K562 (cell line): ENCODE measurements at regions not wholly inside any gene's neighbourhood (a gene's known extent, or its start where the extent isn't known, plus 50 kb on each side); places are given as distances from the start of the nearest gene placed in this dataset.

Experiments used
- ATF1 ChIP-seq, 2 experiments: fragments of 450-650 bp in 1 of 2; IDR thresholded peaks; 2 replicates each; pipeline ENCODE4 v1.6.1; 2016; ENCODE audit warnings: missing compliant biosample characterization in 1 of 2, missing genetic modification characterization in 1 of 2
- BACH1 ChIP-seq: fragments of 200-800 bp; sonication (Bioruptor generic); IDR thresholded peaks from 2 replicates; pipeline ENCODE4 v1.6.1; 2016; ENCODE audit warnings: missing genetic modification characterization, missing compliant biosample characterization
- BRF1 ChIP-seq: IDR thresholded peaks from 3 replicates; pipeline ENCODE4 v1.6.1; 2011; ENCODE audit warnings: borderline replicate concordance, mild to moderate bottlenecking; ENCODE audit not compliant: insufficient read length; ENCODE audit errors: extremely low read depth
- CBFA2T2 ChIP-seq: fragments of 450-650 bp; conservative IDR thresholded peaks from 2 replicates; pipeline ENCODE4 v1.6.1; 2017; ENCODE audit warnings: mild to moderate bottlenecking
- COPS2 ChIP-seq: fragments of 450-650 bp; conservative IDR thresholded peaks from 2 replicates; pipeline ENCODE4 v1.6.1; 2016; ENCODE audit warnings: mild to moderate bottlenecking, moderate library complexity
- EHMT2 ChIP-seq: fragments of 450-650 bp; IDR thresholded peaks from 2 replicates; pipeline ENCODE4 v1.6.1; 2018; ENCODE audit warnings: antibody characterized with exemption
- FOXK2 ChIP-seq, 2 experiments: fragments of 450-650 bp; IDR thresholded peaks in 1 of 2; conservative IDR thresholded peaks in 1 of 2; 2 replicates each; pipeline ENCODE4 v1.6.1; 2016; ENCODE audit warnings: low read depth in 2 of 2, mild to moderate bottlenecking in 1 of 2
- HDAC8 ChIP-seq: fragments of 450-650 bp; IDR thresholded peaks from 2 replicates; pipeline ENCODE4 v1.6.1; 2016; ENCODE audit warnings: mild to moderate bottlenecking, missing genetic modification characterization, moderate library complexity, missing compliant biosample characterization
- MTA3 ChIP-seq: fragments of 450-650 bp; formaldehyde crosslinking; IDR thresholded peaks from 2 replicates; pipeline ENCODE4 v1.6.1; 2017; ENCODE audit warnings: mild to moderate bottlenecking, borderline replicate concordance
- POLR2H ChIP-seq: IDR thresholded peaks from 2 replicates; pipeline ENCODE4 v1.6.1; 2016; ENCODE audit warnings: missing genetic modification characterization, low read depth, mild to moderate bottlenecking, control low read depth, missing compliant biosample characterization, moderate library complexity
- RBM17 ChIP-seq: fragments of 200-400 bp; formaldehyde crosslinking; IDR thresholded peaks from 2 replicates; pipeline ENCODE4 v1.6.1; 2017; ENCODE audit warnings: low read depth, mild to moderate bottlenecking, low read length, borderline replicate concordance
- TCF3 ChIP-seq: sonication (generic); formaldehyde crosslinking; IDR thresholded peaks from 2 replicates; pipeline ENCODE4 v1.4.0; 2020; ENCODE audit warnings: mild to moderate bottlenecking, missing genetic modification reagents
- ZNF586 ChIP-seq: fragments of 450-650 bp; formaldehyde crosslinking; conservative IDR thresholded peaks from 2 replicates; pipeline ENCODE4 v1.4.0; 2020; ENCODE audit warnings: mild to moderate bottlenecking, moderate library complexity
- ZNF707 ChIP-seq: fragments of 250-450 bp; sonication (Bioruptor Pico); conservative IDR thresholded peaks from 2 replicates; pipeline ENCODE4 v1.8.0; 2022; ENCODE audit warnings: inconsistent platforms, mild to moderate bottlenecking, moderate library complexity
- ZNF717 ChIP-seq: fragments of 250-450 bp; sonication (Bioruptor Pico); IDR thresholded peaks from 2 replicates; pipeline ENCODE4 v1.5.0; 2021
- TF ChIP-seq, protein P1 (sequence below): sonication (generic); formaldehyde crosslinking; IDR thresholded peaks from 2 replicates; pipeline ENCODE4 v1.8.0; 2023; ENCODE audit warnings: mild to moderate bottlenecking, missing genetic modification reagents
- TF ChIP-seq, protein P2 (sequence below), 2 experiments: IDR thresholded peaks; 2 replicates each; pipeline ENCODE4 v1.6.1; 2011; ENCODE audit warnings: borderline replicate concordance in 1 of 2, control low read depth in 1 of 2, low read depth in 1 of 2, low read length in 1 of 2, mild to moderate bottlenecking in 1 of 2, mixed read lengths in 1 of 2, moderate library complexity in 1 of 2; ENCODE audit not compliant: insufficient read depth in 1 of 2, insufficient read length in 1 of 2, poor library complexity in 1 of 2, severe bottlenecking in 1 of 2; ENCODE audit errors: extremely low read depth in 1 of 2

DNA sequence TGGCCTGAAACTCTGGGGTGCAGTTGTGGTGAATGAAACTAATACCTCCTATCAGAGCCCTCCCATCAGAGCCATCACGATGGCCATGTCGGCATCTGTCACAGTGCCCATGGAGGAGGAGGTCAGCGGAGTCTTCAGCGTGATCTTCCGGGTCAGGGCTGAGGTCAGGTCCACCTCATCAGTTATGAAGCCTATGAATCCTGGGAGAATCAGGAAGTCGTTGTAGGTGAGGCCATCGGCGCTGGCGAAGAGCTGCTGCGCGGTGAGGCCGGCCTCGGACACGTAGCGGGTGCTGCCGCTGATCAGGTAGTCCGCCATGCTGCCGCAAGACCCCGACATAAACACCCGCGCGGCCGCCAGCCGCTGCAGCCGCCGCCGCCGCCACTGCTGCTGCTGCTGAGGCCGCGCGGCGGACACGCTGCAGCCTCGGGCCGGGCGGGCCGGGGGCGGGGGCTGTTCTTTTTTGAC is 376.7 kb upstream of the MAOA start (continued):
- TF ChIP-seq MTA3 (no peak), COPS2 (no peak), POLR2H (tag) (no peak), TCF3 (CRISPR knock-in tag) (no peak), ZNF717 (CRISPR knock-in tag) (no peak), BACH1 (tag) (no peak), ZNF586 (CRISPR knock-in tag) (no peak), BRF1 (no peak), CBFA2T2 (no peak), RBM17 (no peak), ZNF707 (CRISPR knock-in tag) (no peak), EHMT2 (peak; percentile 85; the same call in 1 of the 2 replicates), HDAC8 (tag) (no peak), FOXK2 (conservative IDR thresholded peaks at IDR 0.05 in 1 of 2, IDR thresholded peaks at IDR 0.05 in 1 of 2; ENCODE audit: low read depth in 2 of 2) (no peak), ATF1 (CRISPR knock-in tag; IDR thresholded peaks at IDR 0.05) (no peak), ATF1 (tag; IDR thresholded peaks at IDR 0.05) (0 out of 2 replicates have a peak, but pooled peaks have one; percentile 50)
- TF ChIP-seq, protein P1, sequence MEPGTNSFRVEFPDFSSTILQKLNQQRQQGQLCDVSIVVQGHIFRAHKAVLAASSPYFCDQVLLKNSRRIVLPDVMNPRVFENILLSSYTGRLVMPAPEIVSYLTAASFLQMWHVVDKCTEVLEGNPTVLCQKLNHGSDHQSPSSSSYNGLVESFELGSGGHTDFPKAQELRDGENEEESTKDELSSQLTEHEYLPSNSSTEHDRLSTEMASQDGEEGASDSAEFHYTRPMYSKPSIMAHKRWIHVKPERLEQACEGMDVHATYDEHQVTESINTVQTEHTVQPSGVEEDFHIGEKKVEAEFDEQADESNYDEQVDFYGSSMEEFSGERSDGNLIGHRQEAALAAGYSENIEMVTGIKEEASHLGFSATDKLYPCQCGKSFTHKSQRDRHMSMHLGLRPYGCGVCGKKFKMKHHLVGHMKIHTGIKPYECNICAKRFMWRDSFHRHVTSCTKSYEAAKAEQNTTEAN, result no peak
- TF ChIP-seq, protein P2, sequence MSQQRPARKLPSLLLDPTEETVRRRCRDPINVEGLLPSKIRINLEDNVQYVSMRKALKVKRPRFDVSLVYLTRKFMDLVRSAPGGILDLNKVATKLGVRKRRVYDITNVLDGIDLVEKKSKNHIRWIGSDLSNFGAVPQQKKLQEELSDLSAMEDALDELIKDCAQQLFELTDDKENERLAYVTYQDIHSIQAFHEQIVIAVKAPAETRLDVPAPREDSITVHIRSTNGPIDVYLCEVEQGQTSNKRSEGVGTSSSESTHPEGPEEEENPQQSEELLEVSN (IDR thresholded peaks at IDR 0.05; ENCODE audit: borderline replicate concordance in 1 of 2, extremely low read depth in 1 of 2, insufficient read depth in 1 of 2, insufficient read length in 1 of 2, low read depth in 1 of 2, low read length in 1 of 2, poor library complexity in 1 of 2, severe bottlenecking in 1 of 2), result peak in 1 of 2 experiments; percentile 57
